GM12892 (cell line): ENCODE measurements at regions not wholly inside any gene's neighbourhood (a gene's known extent, or its start where the extent isn't known, plus 50 kb on each side); places are given as distances from the start of the nearest gene placed in this dataset.

Source experiments
- POLR2A ChIP-seq: IDR thresholded peaks from 2 replicates; pipeline ENCODE4 v1.6.1; 2011; ENCODE audit warnings: low read depth, low read length, control low read depth
- POLR2AphosphoS5 ChIP-seq: IDR thresholded peaks from 2 replicates; pipeline ENCODE4 v1.6.1; 2011; ENCODE audit warnings: low read depth, low read length, control low read depth

DNA sequence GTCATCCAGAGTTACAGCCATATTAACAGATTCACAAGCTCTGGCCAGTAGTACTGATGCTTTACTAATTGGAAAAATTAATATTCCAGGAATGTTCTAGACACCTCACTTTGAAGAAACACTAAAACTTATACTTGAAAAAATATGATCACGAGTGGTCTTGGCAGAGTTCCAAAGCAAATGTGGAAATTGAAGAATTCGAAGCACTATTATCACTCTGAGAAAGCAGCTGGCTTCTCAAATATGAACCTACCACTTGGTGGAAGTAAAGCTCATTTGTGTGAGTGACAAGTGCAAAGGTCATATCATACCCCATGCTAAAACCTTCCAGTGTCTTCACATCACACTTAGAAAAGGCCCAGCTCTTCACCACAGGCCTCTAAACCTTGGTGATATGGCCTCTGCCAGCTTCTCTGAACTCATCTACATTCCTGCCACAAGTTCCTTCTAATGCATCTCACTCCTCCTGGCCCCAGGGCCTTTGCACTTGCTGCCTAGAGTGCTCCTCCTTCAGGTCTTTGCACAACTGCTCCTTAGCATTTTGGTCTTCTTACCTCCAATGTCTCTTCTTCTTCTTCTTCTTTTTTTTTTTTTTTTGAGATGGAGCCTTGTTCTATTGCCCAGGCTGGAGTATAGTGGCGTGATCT is 175.7 kb upstream of the SMIM23 start:
- TF ChIP-seq POLR2A: no peak
- TF ChIP-seq POLR2AphosphoS5: no peak
